ENCODE measurements at regions not wholly inside any gene's neighbourhood (a gene's known extent, or its start where the extent isn't known, plus 50 kb on each side); places are given as distances from the start of the nearest gene placed in this dataset.

- Histone ChIP-seq H3K4me3 (no peak overlapping the region), H3K9me3 (peaks cover 0 to 27% (median 20%) of the 10 kb centered on the region in 8 donors), H3K27me3 (replicated peaks in 1 of 7) (no peaks in the 10 kb centered on the region), H3K36me3 (no peaks in the 10 kb centered on the region), H3K27ac (no peak overlapping the region), H3K4me1 (no peaks in the 10 kb centered on the region)
- TF ChIP-seq POLR2AphosphoS5 (IDR thresholded peaks at IDR 0.05), result no peak
- TF ChIP-seq, protein P1, sequence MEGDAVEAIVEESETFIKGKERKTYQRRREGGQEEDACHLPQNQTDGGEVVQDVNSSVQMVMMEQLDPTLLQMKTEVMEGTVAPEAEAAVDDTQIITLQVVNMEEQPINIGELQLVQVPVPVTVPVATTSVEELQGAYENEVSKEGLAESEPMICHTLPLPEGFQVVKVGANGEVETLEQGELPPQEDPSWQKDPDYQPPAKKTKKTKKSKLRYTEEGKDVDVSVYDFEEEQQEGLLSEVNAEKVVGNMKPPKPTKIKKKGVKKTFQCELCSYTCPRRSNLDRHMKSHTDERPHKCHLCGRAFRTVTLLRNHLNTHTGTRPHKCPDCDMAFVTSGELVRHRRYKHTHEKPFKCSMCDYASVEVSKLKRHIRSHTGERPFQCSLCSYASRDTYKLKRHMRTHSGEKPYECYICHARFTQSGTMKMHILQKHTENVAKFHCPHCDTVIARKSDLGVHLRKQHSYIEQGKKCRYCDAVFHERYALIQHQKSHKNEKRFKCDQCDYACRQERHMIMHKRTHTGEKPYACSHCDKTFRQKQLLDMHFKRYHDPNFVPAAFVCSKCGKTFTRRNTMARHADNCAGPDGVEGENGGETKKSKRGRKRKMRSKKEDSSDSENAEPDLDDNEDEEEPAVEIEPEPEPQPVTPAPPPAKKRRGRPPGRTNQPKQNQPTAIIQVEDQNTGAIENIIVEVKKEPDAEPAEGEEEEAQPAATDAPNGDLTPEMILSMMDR (IDR thresholded peaks at IDR 0.05 in 8 of 11, conservative IDR thresholded peaks at IDR 0.05 in 3 of 11), result no peak
- no peak for TF ChIP-seq POLR2A (IDR thresholded peaks at IDR 0.05)
- intact Hi-C loops (cut with DNase I; ENCODE audit: low total_unique reads), result no loop called here
- no peak for DNase-seq
Observed at GRCh38 chr1:68705466-68705865, 208.6 kb upstream of the DEPDC1 start.

- no peak for DNase-seq
- H3K36me3 ChIP-seq, result no peaks in the 10 kb centered on the region
- no peak overlapping the region for H3K4me3 ChIP-seq
- H3K9me3 ChIP-seq, result peaks cover 0 to 37% (median 24%) of the 10 kb centered on the region in 8 donors
- 74 to 79% (median 75%) methylated on average over 4 of the region's 4 CpGs for WGBS, 5 donors
- intact Hi-C loops (cut with DNase I; ENCODE audit: low total_unique reads), result no loop called here
- H3K27ac ChIP-seq, result no peak overlapping the region
- no peaks in the 10 kb centered on the region for H3K4me1 ChIP-seq
- no peaks in the 10 kb centered on the region for H3K27me3 ChIP-seq (replicated peaks in 1 of 7)
- no peak for TF ChIP-seq POLR2A (IDR thresholded peaks at IDR 0.05)
- TF ChIP-seq, protein P1 (IDR thresholded peaks at IDR 0.05 in 8 of 11, conservative IDR thresholded peaks at IDR 0.05 in 3 of 11), result no peak
Observed at GRCh38 chr1:68706639-68707317, 209.9 kb upstream of the DEPDC1 start.

- Histone ChIP-seq H3K27me3 (replicated peaks in 1 of 7) (no peaks in the 10 kb centered on the region), H3K9me3 (peaks cover 0 to 11% (median 0%) of the 10 kb centered on the region in 8 donors), H3K4me1 (no peaks in the 10 kb centered on the region), H3K36me3 (no peaks in the 10 kb centered on the region), H3K4me3 (no peak overlapping the region), H3K27ac (no peak overlapping the region)
- no peak for DNase-seq
- intact Hi-C loops (cut with DNase I; ENCODE audit: low total_unique reads), result no loop called here
- WGBS, 5 donors, result 47 to 71% (median 56%) methylated on average over 1 of the region's 1 CpG
- TF ChIP-seq POLR2A (IDR thresholded peaks at IDR 0.05) (no peak), POLR2AphosphoS5 (IDR thresholded peaks at IDR 0.05) (no peak)
- TF ChIP-seq, protein P1 (IDR thresholded peaks at IDR 0.05 in 8 of 11, conservative IDR thresholded peaks at IDR 0.05 in 3 of 11), result no peak
Observed at GRCh38 chr1:68717330-68717729, 220.4 kb upstream of the DEPDC1 start.

- no peak overlapping the region for H3K27ac ChIP-seq
- H3K27me3 ChIP-seq (replicated peaks in 1 of 7), result no peaks in the 10 kb centered on the region
- intact Hi-C loops (cut with DNase I; ENCODE audit: low total_unique reads), result no loop called here
- DNase-seq, result no peak
- WGBS, 5 donors, result 70 to 94% (median 88%) methylated on average over 1 of the region's 1 CpG
- TF ChIP-seq, protein P1 (IDR thresholded peaks at IDR 0.05 in 8 of 11, conservative IDR thresholded peaks at IDR 0.05 in 3 of 11), result no peak
- TF ChIP-seq POLR2A (IDR thresholded peaks at IDR 0.05) (no peak), POLR2AphosphoS5 (IDR thresholded peaks at IDR 0.05) (no peak)
- H3K36me3 ChIP-seq, result no peaks in the 10 kb centered on the region
- peaks cover 0 to 10% (median 0%) of the 10 kb centered on the region in 8 donors for H3K9me3 ChIP-seq
- no peaks in the 10 kb centered on the region for H3K4me1 ChIP-seq
- H3K4me3 ChIP-seq, result no peak overlapping the region
Observed at GRCh38 chr1:68720476-68720875, 223.6 kb upstream of the DEPDC1 start.
